ENCODE measurements at regions not wholly inside any gene's neighbourhood (a gene's known extent, or its start where the extent isn't known, plus 50 kb on each side); places are given as distances from the start of the nearest gene placed in this dataset.

- DNase-seq (ENCODE audit: low read depth), result no peak
- Histone ChIP-seq H3K36me3 (ENCODE audit: control insufficient read depth, insufficient read depth, low read length) (no peaks in the 10 kb centered on the region), H3K4me3 (ENCODE audit: low read depth, low read length) (no peak overlapping the region), H3K27me3 (ENCODE audit: control insufficient read depth, insufficient read depth, low read length) (no peaks in the 10 kb centered on the region)
- TF ChIP-seq CTCF (IDR thresholded peaks at IDR 0.05; ENCODE audit: insufficient read depth, low read depth, low read length), result no peak
- ChIA-PET POLR2A (no interaction called here), CTCF (no interaction called here)
Measured at GRCh38 chr22:47372596-47373385, 610.3 kb downstream of the TBC1D22A start.

- H3K4me3 ChIP-seq (ENCODE audit: low read depth, low read length), result no peak overlapping the region
- H3K27me3 ChIP-seq (ENCODE audit: control insufficient read depth, insufficient read depth, low read length), result no peaks in the 10 kb centered on the region
- ChIA-PET CTCF (no interaction called here), POLR2A (no interaction called here)
- TF ChIP-seq CTCF (IDR thresholded peaks at IDR 0.05; ENCODE audit: insufficient read depth, low read depth, low read length), result no peak
- no peak for DNase-seq (ENCODE audit: low read depth)
- H3K36me3 ChIP-seq (ENCODE audit: control insufficient read depth, insufficient read depth, low read length), result no peaks in the 10 kb centered on the region
Measured at GRCh38 chr22:47372111-47372581, 609.7 kb downstream of the TBC1D22A start.

- CTCF ChIA-PET, result no interaction called here
- TF ChIP-seq CTCF (IDR thresholded peaks at IDR 0.05; ENCODE audit: insufficient read depth, low read depth, low read length), result no peak
Measured at GRCh38 chr22:47371263-47372090, 609.0 kb downstream of the TBC1D22A start.

GRCh38 chr22:47370448-47371262 lies 608.2 kb downstream of the TBC1D22A start:
- no peak for DNase-seq (ENCODE audit: low read depth)
- Histone ChIP-seq H3K36me3 (ENCODE audit: control insufficient read depth, insufficient read depth, low read length) (no peaks in the 10 kb centered on the region), H3K27me3 (ENCODE audit: control insufficient read depth, insufficient read depth, low read length) (no peaks in the 10 kb centered on the region), H3K4me3 (ENCODE audit: low read depth, low read length) (no peak overlapping the region)
- ChIA-PET POLR2A (no interaction called here), CTCF (no interaction called here)
- TF ChIP-seq CTCF (IDR thresholded peaks at IDR 0.05; ENCODE audit: insufficient read depth, low read depth, low read length), result no peak

More at GRCh38 chr22:47371263-47372090, 609.0 kb downstream of the TBC1D22A start:
- Histone ChIP-seq H3K27me3 (ENCODE audit: control insufficient read depth, insufficient read depth, low read length) (no peaks in the 10 kb centered on the region), H3K36me3 (ENCODE audit: control insufficient read depth, insufficient read depth, low read length) (no peaks in the 10 kb centered on the region), H3K4me3 (ENCODE audit: low read depth, low read length) (no peak overlapping the region)
- DNase-seq (ENCODE audit: low read depth), result no peak
- POLR2A ChIA-PET, result no interaction called here

Data from BJ (cell line).